ENCODE measurements at regions not wholly inside any gene's neighbourhood (a gene's known extent, or its start where the extent isn't known, plus 50 kb on each side); places are given as distances from the start of the nearest gene placed in this dataset.

GRCh38 chr11:15880291-15880690 is 476.1 kb downstream of the SOX6 start:
- DNase-seq (ENCODE audit: low read depth, low spot score) (no peak), ATAC-seq (no peak)
- Histone ChIP-seq H3K4me1 (ENCODE audit: control insufficient read depth in 1 of 2, insufficient read depth in 2 of 2, low read length in 2 of 2) (no peaks in the 10 kb centered on the region), H3K4me2 (ENCODE audit: low read length) (no peak overlapping the region), H2AFZ (ENCODE audit: low read depth, low read length, poor library complexity, severe bottlenecking) (no peak overlapping the region), H3K9ac (ENCODE audit: low read length) (no peak overlapping the region), H3K9me3 (ENCODE audit: control insufficient read depth in 1 of 2, insufficient read depth in 1 of 2, low read depth in 1 of 2, low read length in 2 of 2) (no peaks in the 10 kb centered on the region), H3K27me3 (ENCODE audit: insufficient read depth, low read length) (peaks cover 22% of the 10 kb centered on the region), H4K20me1 (ENCODE audit: insufficient read depth) (no peaks in the 10 kb centered on the region), H3K36me3 (ENCODE audit: control insufficient read depth in 1 of 2, insufficient read depth in 2 of 2, low read length in 2 of 2) (no peaks in the 10 kb centered on the region), H3K9me2 (ENCODE audit: insufficient read depth) (no peaks in the 10 kb centered on the region), H3K4me3 (replicated peaks in 1 of 2; ENCODE audit: low read depth in 1 of 2, low read length in 2 of 2) (no peak overlapping the region), H3K79me2 (ENCODE audit: insufficient read depth, low read length) (no peaks in the 10 kb centered on the region), H3K27ac (ENCODE audit: low read depth, low read length) (no peak overlapping the region)
- ChIA-PET POLR2A (no interaction called here), CTCF (interaction anchor here (0.7 kb wide), 1 partner anchor 735 kb away, joined by 3 read pairs; no protein-coding TSS in a partner anchor), RAD21 (ENCODE audit: low non-redundant PET in 1 of 2, low total read pairs in 2 of 2, uncharacterized antibody in 2 of 2, unreplicated experiment in 2 of 2) (no interaction called here)
- TF ChIP-seq RAD21 (IDR thresholded peaks at IDR 0.05; ENCODE audit: low read depth) (no peak), JUND (IDR thresholded peaks at IDR 0.05) (no peak), SRF (IDR thresholded peaks at IDR 0.05; ENCODE audit: low read depth) (no peak), FOSL1 (IDR thresholded peaks at IDR 0.05; ENCODE audit: low read depth) (no peak), POLR2A (IDR thresholded peaks at IDR 0.05; ENCODE audit: borderline replicate concordance, extremely low read depth, insufficient read depth, insufficient read length) (no peak), CTCF (IDR thresholded peaks at IDR 0.05 in 2 of 3, conservative IDR thresholded peaks at IDR 0.05 in 1 of 3; ENCODE audit: borderline replicate concordance in 1 of 3, insufficient read depth in 1 of 3, low read depth in 2 of 3, low read length in 2 of 3) (no peak), EZH2phosphoT487 (IDR thresholded peaks at IDR 0.05; ENCODE audit: borderline replicate concordance) (no peak), ATF3 (IDR thresholded peaks at IDR 0.05) (no peak), POLR2AphosphoS5 (IDR thresholded peaks at IDR 0.05; ENCODE audit: low read depth, low read length) (no peak), EZH2 (IDR thresholded peaks at IDR 0.05) (no peak), ZFX (IDR thresholded peaks at IDR 0.05) (no peak)
- intact Hi-C loops (cut with micrococcal nuclease): no loop called here
- BruUV-seq (replicated peaks): no TSS peak

All from HCT116 (cell line).